Esophagus muscularis mucosa (tissue), 3 donors: ENCODE measurements at regions not wholly inside any gene's neighbourhood (a gene's known extent, or its start where the extent isn't known, plus 50 kb on each side); places are given as distances from the start of the nearest gene placed in this dataset.

Source experiments
- CTCF ChIP-seq, 3 experiments: fragments of 200-600 bp in 2 of 3; fragments of 450-650 bp in 1 of 3; sonication (generic) in 2 of 3; IDR thresholded peaks; one replicate each; pipeline ENCODE4 v1.5.1; 2017 to 2019; ENCODE audit warnings: antibody characterized with exemption in 3 of 3, mild to moderate bottlenecking in 2 of 3, moderate library complexity in 1 of 3
- EP300 ChIP-seq: sonication (generic); formaldehyde crosslinking; IDR thresholded peaks from one replicate; pipeline ENCODE4 v1.6.1; 2017; ENCODE audit warnings: antibody characterized with exemption

GRCh38 chr2:217304582-217304981 is 444.7 kb upstream of the TNP1 start:
- TF ChIP-seq EP300 (no peak), CTCF (IDR thresholded peaks at IDR 0.05) (no peak)
